ENCODE measurements at regions not wholly inside any gene's neighbourhood (a gene's known extent, or its start where the extent isn't known, plus 50 kb on each side); places are given as distances from the start of the nearest gene placed in this dataset.

GRCh38 chrX:43108828-43109227, 330.9 kb upstream of the PPP1R2C start:
- H3K9ac ChIP-seq (ENCODE audit: insufficient read depth, low read length, poor library complexity, severe bottlenecking) = no peak overlapping the region
- no peaks in the 10 kb centered on the region for H4K20me1 ChIP-seq (ENCODE audit: insufficient read depth, low read length)
- H3K4me3 ChIP-seq (replicated peaks in 1 of 3; ENCODE audit: low read depth in 2 of 3, low read length in 3 of 3) = no peak overlapping the region
- TF ChIP-seq CTCF (IDR thresholded peaks at IDR 0.05) = no peak
- Mint-ChIP-seq H3K27me3 (ENCODE audit: low read depth in 3 of 3) (peaks cover 0 to 4% (median 0%) of the 10 kb centered on the region in 3 donors), H3K9me3 (peaks cover 0 to 3% (median 0%) of the 10 kb centered on the region in 7 donors), H3K36me3 (no peaks in the 10 kb centered on the region), H3K4me1 (no peaks in the 10 kb centered on the region), H3K27ac (no peak overlapping the region), H3K4me3 (no peak overlapping the region)
- intact Hi-C loops (cut with micrococcal nuclease) = no loop called here
- no peaks in the 10 kb centered on the region for H3K36me3 ChIP-seq (replicated peaks in 1 of 2; ENCODE audit: control insufficient read depth in 1 of 2, insufficient read depth in 2 of 2, low read length in 2 of 2)
- DNase-seq = no peak
- no peaks in the 10 kb centered on the region for H3K9me3 ChIP-seq (replicated peaks in 1 of 2; ENCODE audit: control insufficient read depth in 1 of 2, insufficient read depth in 1 of 2, low read length in 2 of 2)
- 100% methylated on average over 1 of the region's 2 CpGs for WGBS (ENCODE audit: insufficient coverage)
- no peak overlapping the region for H3K27ac ChIP-seq (ENCODE audit: low read depth in 1 of 2, low read length in 2 of 2)
- no peak overlapping the region for H3K4me2 ChIP-seq (replicated peaks; ENCODE audit: extremely low read depth, low read length, poor library complexity, severe bottlenecking)
- no peak overlapping the region for H2AFZ ChIP-seq (ENCODE audit: insufficient read depth, low read depth, low read length, poor library complexity, severe bottlenecking)
- no peaks in the 10 kb centered on the region for H3K4me1 ChIP-seq (ENCODE audit: control insufficient read depth in 1 of 2, insufficient read depth in 2 of 2, low read length in 2 of 2)
- no peaks in the 10 kb centered on the region for H3K27me3 ChIP-seq (ENCODE audit: control insufficient read depth in 2 of 2, insufficient read depth in 2 of 2, low read length in 2 of 2)
- no peaks in the 10 kb centered on the region for H3K79me2 ChIP-seq (ENCODE audit: insufficient read depth, low read length)

- DNase-seq = no peak
- Histone ChIP-seq H3K36me3 (replicated peaks in 1 of 2; ENCODE audit: control insufficient read depth in 1 of 2, insufficient read depth in 2 of 2, low read length in 2 of 2) (no peaks in the 10 kb centered on the region), H3K4me3 (replicated peaks in 1 of 3; ENCODE audit: low read depth in 2 of 3, low read length in 3 of 3) (no peak overlapping the region), H3K4me1 (ENCODE audit: control insufficient read depth in 1 of 2, insufficient read depth in 2 of 2, low read length in 2 of 2) (no peaks in the 10 kb centered on the region), H3K27me3 (ENCODE audit: control insufficient read depth in 2 of 2, insufficient read depth in 2 of 2, low read length in 2 of 2) (no peaks in the 10 kb centered on the region), H4K20me1 (ENCODE audit: insufficient read depth, low read length) (no peaks in the 10 kb centered on the region), H3K4me2 (replicated peaks; ENCODE audit: extremely low read depth, low read length, poor library complexity, severe bottlenecking) (no peak overlapping the region), H2AFZ (ENCODE audit: insufficient read depth, low read depth, low read length, poor library complexity, severe bottlenecking) (no peak overlapping the region), H3K27ac (ENCODE audit: low read depth in 1 of 2, low read length in 2 of 2) (no peak overlapping the region), H3K9ac (ENCODE audit: insufficient read depth, low read length, poor library complexity, severe bottlenecking) (no peak overlapping the region), H3K9me3 (replicated peaks in 1 of 2; ENCODE audit: control insufficient read depth in 1 of 2, insufficient read depth in 1 of 2, low read length in 2 of 2) (no peaks in the 10 kb centered on the region), H3K79me2 (ENCODE audit: insufficient read depth, low read length) (no peaks in the 10 kb centered on the region)
- Mint-ChIP-seq H3K36me3 (no peaks in the 10 kb centered on the region), H3K27ac (no peak overlapping the region), H3K27me3 (ENCODE audit: low read depth in 3 of 3) (no peaks in the 10 kb centered on the region), H3K4me3 (no peak overlapping the region), H3K9me3 (peaks cover 0 to 8% (median 0%) of the 10 kb centered on the region in 7 donors), H3K4me1 (no peaks in the 10 kb centered on the region)
- intact Hi-C loops (cut with micrococcal nuclease) = no loop called here
- TF ChIP-seq CTCF (IDR thresholded peaks at IDR 0.05) = no peak
- WGBS (ENCODE audit: insufficient coverage) = no CpG with 5 or more reads among the region's 1 CpG
Observed at GRCh38 chrX:43121637-43122036, 343.7 kb upstream of the PPP1R2C start.
